Mesodermal cell (in vitro differentiated cells): ENCODE measurements at regions not wholly inside any gene's neighbourhood (a gene's known extent, or its start where the extent isn't known, plus 50 kb on each side); places are given as distances from the start of the nearest gene placed in this dataset.
"Not testable (repeated sequence)": the region's sequence is repeated elsewhere in the genome, so short reads cannot be mapped to it uniquely, and the experiment has no call there.

Source experiments
- H3K27ac ChIP-seq: 2 replicates; pipeline ENCODE4 v1.7.0; 2013; ENCODE audit warnings: mild to moderate bottlenecking, low read depth, low read length, moderate library complexity; ENCODE audit not compliant: severe bottlenecking
- H3K36me3 ChIP-seq: 2 replicates; pipeline ENCODE4 v1.7.1; 2013; ENCODE audit warnings: mild to moderate bottlenecking, low read length, moderate library complexity; ENCODE audit not compliant: control insufficient read depth, insufficient read depth
- H3K4me1 ChIP-seq: one replicate; pipeline ENCODE4 v1.7.1; 2013; ENCODE audit warnings: mild to moderate bottlenecking, low read length; ENCODE audit not compliant: insufficient read depth, control insufficient read depth, poor library complexity, severe bottlenecking
- H3K4me3 ChIP-seq: 2 replicates; pipeline ENCODE4 v1.7.0; 2013; ENCODE audit warnings: low read length, control low read depth, mild to moderate bottlenecking; ENCODE audit not compliant: insufficient read depth, poor library complexity, severe bottlenecking; ENCODE audit errors: extremely low read depth
- H3K9me3 ChIP-seq: 2 replicates; pipeline ENCODE4 v1.7.1; 2013; ENCODE audit warnings: mild to moderate bottlenecking, low read length, moderate library complexity; ENCODE audit not compliant: control insufficient read depth
- WGBS, 2 experiments: methylation state at CpG; one replicate each; pipeline ENCODE4 v1.1.5; 2013; ENCODE audit warnings: missing lambda C conversion rate in 2 of 2; ENCODE audit not compliant: insufficient coverage in 2 of 2; 5-methylcytosine and 5-hydroxymethylcytosine counted together

DNA sequence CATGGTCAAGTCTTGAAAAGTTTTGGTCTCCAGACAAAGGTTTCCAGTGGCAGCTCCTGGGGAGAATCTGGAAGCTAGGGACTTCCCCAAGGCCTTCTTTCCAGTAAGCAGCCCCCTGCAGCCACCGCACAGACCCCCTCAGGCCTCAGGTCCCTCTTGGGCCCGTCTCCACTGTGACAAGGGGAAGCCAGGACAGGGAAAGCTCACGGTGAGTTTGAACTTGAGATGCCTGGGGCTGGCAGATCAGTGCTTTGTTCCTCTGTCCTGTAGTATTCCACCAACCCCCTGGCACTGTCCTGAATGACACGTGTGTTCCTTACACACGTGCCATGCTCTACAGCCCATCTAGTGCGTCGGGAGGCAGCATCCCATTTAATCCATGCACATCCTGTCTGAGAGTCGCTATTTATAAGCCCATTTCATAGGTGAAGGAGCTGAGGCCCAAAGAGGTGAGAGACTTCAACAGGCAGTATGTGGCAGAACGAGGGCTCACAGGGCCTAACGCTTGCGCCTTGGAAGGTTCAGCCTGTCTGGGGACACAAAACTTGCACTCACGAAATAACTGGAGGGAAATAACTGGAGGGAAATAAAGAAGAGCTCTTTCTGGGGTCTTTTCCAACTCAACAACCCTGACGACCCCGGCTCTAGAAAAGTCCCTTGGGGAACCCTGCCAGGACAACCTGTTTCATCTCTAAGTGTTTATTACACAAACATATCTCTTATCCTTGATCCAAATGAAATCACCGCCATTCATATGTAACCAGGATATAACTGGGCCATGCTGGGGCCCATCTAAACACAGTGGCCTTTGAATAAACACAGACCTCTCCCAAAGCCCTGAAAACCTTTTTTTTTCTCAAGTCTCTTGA, 123.0 kb downstream of the BANF2 start:
- no peak overlapping the region for H3K27ac ChIP-seq
- H3K4me3 ChIP-seq, result no peak overlapping the region
- peaks cover 3% of the 10 kb centered on the region for H3K9me3 ChIP-seq
- 91 to 93% methylated on average over 15 of the region's 15 CpGs for WGBS, 2 experiments
- no peaks in the 10 kb centered on the region for H3K36me3 ChIP-seq
- peaks cover 13% of the 10 kb centered on the region for H3K4me1 ChIP-seq

DNA sequence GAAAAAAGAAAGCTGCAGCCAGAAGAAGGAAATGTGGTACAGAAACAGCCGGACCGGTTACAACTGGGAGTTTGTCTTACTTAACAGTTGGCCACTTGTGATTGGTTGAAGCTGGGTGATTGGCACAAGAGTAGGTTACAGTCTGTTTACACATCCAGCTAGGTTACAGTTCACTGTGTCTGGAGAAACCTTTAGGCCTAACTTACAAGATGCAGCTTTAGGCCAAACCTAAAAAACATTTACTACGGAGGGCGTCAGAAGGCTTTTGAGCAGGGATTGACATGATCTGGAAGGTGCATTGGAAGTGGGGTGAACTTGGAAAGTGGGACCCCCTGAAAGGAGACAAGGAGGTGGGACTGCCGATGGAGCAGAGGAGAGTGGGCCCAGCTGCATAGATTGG, 122.3 kb downstream of the BANF2 start:
- peaks cover 3% of the 10 kb centered on the region for H3K9me3 ChIP-seq
- no peaks in the 10 kb centered on the region for H3K36me3 ChIP-seq
- 72 to 74% methylated on average over 5 of the region's 5 CpGs for WGBS, 2 experiments
- H3K4me1 ChIP-seq, result peaks cover 19% of the 10 kb centered on the region
- H3K4me3 ChIP-seq, result no peak overlapping the region
- no peak overlapping the region for H3K27ac ChIP-seq

DNA sequence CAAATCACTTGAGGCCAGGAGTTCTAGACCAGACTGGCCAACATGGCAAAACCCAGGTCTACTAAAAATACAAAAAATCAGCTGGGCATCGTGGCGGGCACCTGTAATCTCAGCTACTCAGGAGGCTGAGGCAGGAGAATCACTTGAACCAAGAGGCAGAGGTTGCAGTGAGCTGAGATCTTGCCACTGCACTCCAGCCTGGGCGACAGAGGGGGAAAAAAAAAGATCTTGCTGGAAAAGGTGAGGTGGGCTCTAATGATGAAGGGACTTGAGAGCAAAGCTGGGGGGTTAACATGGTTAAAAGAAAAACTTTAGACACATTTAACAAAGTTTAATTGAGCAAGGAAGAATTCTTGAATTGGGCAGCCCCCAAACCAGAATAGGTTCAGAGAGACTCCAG, 121.8 kb downstream of the BANF2 start:
- 95 to 100% methylated on average over 2 of the region's 3 CpGs for WGBS, 2 experiments
- not testable (repeated sequence) for H3K27ac ChIP-seq

DNA sequence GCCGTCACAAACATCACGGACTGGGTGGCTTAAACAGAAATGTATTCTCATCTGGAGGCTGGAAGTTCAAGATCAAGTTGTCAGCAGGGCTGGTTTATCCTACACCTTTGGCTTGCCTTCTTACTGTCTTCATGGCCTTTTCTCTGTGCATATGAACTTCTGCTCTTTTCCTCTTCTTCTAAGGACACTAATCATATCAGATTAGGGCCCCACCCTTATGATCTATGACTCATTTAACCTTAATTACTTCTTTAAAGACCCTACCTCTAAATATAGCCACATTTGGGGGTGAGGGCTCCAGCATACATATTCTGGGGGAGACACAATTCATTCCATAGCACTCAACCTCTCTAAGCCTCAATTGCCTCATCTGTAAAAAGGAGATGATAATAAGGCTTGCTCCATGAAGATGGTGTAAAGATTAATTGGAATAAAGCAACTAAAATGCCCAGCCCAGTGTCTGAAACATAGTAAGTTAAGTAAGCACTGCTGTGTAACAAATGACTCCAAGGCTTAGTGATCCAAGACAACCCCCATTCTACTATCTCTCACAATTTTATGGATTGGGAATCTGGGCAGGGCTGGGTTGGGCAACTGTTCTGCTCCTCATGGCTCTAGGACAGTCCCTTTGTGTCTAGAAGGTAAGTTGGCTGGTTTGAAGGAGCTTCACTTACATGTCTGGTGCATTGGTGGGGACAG, 119.8 kb downstream of the BANF2 start:
- Histone ChIP-seq H3K36me3 (no peaks in the 10 kb centered on the region), H3K27ac (no peak overlapping the region), H3K9me3 (peaks cover 3% of the 10 kb centered on the region), H3K4me3 (no peak overlapping the region), H3K4me1 (peaks cover 10% of the 10 kb centered on the region)
- 85 to 100% methylated on average over 2 of the region's 2 CpGs for WGBS, 2 experiments

More for the DNA sequence above, 121.8 kb downstream of the BANF2 start:
- not testable (repeated sequence) for H3K36me3 ChIP-seq, H3K4me3 ChIP-seq, H3K9me3 ChIP-seq
- peaks cover 20% of the 10 kb centered on the region for H3K4me1 ChIP-seq

DNA sequence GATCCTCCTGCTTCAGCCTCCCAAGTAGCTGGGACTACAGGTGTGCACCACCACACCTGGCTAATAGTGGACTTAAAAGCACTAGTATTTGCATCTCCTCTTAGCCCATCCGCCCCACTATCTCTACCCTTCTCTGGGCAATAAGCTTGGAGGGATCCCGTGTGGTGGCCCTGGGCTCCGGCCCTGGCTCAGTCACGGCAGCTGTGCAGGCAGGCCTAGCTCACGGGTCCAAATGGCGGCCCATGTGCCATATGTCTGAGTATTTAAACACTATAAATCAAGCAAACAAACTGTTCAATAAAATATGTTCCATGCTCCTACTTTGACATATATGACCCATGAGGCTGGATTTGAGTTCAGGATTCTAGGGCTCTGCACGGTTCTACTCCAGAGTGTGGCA, 118.4 kb downstream of the BANF2 start:
- no peak overlapping the region for H3K27ac ChIP-seq
- peaks cover 7% of the 10 kb centered on the region for H3K4me1 ChIP-seq
- H3K9me3 ChIP-seq, result peaks cover 3% of the 10 kb centered on the region
- H3K36me3 ChIP-seq, result no peaks in the 10 kb centered on the region
- 90 to 94% methylated on average over 5 of the region's 7 CpGs for WGBS, 2 experiments
- H3K4me3 ChIP-seq, result no peak overlapping the region

DNA sequence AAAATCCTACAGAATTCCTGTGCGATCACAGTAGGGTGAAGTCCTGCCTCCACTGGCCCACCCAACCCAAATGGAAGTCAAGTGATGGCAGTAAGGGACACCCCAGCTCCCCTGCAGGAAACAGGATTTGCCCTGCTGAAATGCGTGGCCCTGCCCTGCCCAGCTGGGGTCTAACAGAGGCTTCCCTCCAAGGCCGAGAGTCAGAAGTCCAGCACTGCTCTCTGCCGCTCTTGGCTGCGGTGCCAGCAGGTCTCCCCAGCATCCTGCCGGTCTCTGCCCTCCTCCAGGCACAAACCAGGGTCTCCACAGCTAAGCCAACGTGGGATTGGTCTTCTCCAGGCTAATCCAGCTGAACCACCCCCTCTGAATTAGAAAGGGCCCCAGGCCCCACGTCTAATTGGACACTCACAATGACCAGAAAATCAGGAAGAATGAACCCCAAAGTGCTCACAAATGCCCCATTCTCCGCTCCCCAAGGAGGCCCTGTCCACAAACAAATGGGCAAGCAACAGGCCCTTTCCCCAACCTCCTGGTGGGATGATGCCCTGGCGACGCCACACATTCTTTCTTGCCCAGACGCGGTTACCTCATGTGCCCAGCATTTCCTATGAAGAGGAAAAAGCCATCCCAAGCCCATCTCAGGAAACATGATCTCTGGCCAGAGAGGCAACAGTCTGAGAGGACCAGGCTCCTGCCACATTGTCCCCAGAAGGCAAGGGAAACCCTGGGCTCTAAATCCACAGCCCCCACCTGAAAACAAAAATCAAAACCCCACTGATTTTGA, 117.2 kb downstream of the BANF2 start:
- peaks cover 7% of the 10 kb centered on the region for H3K4me1 ChIP-seq
- H3K9me3 ChIP-seq, result peaks cover 3% of the 10 kb centered on the region
- WGBS, 2 experiments, result 91 to 92% methylated on average over 9 to 11 of the region's 13 CpGs
- H3K4me3 ChIP-seq, result no peak overlapping the region
- no peaks in the 10 kb centered on the region for H3K36me3 ChIP-seq
- no peak overlapping the region for H3K27ac ChIP-seq

DNA sequence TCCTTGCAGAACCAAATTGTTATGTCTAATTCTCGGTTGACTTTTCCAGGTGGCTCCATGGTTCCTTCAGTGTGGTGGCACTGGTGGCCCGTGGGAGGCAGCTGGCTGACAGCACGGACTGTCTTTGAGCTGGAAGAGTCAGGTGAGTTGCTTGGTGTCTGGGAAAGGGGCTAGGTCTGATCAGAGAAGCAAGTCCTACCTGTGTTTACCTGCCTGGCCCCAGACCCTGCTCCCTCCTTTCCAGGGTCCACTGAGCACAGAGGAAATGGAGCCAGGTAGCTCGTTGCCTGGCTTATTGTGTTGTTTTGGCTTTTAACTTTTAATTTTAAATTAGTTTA, 111.8 kb downstream of the BANF2 start:
- Histone ChIP-seq H3K4me1 (peaks cover 7% of the 10 kb centered on the region), H3K9me3 (no peaks in the 10 kb centered on the region), H3K36me3 (no peaks in the 10 kb centered on the region), H3K4me3 (no peak overlapping the region), H3K27ac (no peak overlapping the region)
- WGBS, 2 experiments, result 74 to 89% methylated on average over 3 of the region's 4 CpGs

DNA sequence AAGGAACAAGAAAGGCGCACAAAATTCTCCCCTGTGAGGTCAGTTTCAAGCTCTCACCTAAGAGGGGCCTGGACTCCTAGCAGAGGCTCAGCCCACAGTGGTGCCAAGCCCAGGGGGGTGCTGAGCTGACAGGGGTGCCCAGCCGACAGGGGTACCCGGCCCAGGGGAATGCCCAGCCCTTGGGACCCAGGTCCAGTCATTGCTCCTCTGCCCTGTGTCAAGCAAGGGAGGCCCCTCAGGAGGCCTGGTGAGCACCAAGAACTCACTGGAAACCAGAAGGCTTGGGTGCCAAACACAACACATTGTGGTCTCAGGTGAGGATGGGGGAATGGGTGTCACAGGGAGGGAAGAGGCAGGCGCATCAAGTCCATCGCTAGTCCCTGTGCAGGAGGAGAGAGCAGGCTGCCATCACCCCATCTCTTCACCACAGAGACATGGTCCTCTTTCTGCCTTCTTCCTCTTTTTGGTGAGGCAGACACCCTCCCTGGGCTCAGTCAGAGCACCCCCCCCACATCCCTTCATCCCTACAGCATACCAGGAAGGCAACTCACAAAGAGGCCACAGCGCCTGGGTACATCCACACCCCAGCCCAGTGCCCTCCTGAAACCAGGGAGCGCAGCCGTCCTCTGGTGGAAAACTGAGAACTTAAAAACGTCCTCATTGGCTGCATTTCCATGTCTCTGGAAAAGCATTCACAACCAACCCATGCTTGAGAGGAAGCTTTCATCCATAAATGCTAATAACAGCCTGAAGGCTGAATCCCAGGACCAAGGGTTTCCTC, 111.3 kb downstream of the BANF2 start:
- no peaks in the 10 kb centered on the region for H3K9me3 ChIP-seq
- no peaks in the 10 kb centered on the region for H3K36me3 ChIP-seq
- WGBS, 2 experiments, result 85 to 91% methylated on average over 4 to 7 of the region's 9 CpGs
- no peak overlapping the region for H3K4me3 ChIP-seq
- H3K27ac ChIP-seq, result no peak overlapping the region
- H3K4me1 ChIP-seq, result peaks cover 7% of the 10 kb centered on the region

DNA sequence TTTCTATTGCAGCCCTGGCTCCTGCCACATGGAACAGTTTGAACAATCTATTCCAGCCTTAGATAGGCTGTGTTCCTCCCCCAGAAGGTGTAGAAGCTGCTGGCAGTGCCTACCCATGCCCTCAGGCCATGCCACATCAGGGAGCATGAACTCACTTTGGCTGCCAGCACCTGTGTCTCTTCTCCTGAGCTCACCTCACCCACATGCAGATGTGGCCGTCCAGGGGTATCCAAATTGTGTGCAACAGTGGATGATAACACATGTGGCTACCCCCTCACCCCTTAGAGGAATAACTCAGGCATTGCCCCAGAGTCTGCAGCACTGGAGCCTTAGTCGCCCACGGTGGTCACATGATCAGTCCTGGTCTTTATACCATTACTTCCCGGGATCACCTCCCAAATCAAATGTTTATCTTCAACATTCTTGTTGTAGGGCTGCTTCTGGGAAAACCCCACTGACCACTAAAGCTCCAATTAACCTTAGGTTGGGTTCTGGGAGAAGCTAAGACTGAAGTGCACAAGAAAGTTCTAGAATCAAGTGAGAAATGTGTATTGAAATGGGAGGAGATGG, 110.4 kb downstream of the BANF2 start:
- 54 to 78% methylated on average over 1 to 2 of the region's 4 CpGs for WGBS, 2 experiments
- Histone ChIP-seq H3K27ac (no peak overlapping the region), H3K4me3 (no peak overlapping the region)

More for the DNA sequence above, 110.4 kb downstream of the BANF2 start:
- H3K9me3 ChIP-seq, result no peaks in the 10 kb centered on the region
- H3K4me1 ChIP-seq, result peaks cover 7% of the 10 kb centered on the region
- no peaks in the 10 kb centered on the region for H3K36me3 ChIP-seq
